ENCODE measurements at regions not wholly inside any gene's neighbourhood (a gene's known extent, or its start where the extent isn't known, plus 50 kb on each side); places are given as distances from the start of the nearest gene placed in this dataset.
"Not testable (repeated sequence)": the region's sequence is repeated elsewhere in the genome, so short reads cannot be mapped to it uniquely, and the experiment has no call there.

DNA sequence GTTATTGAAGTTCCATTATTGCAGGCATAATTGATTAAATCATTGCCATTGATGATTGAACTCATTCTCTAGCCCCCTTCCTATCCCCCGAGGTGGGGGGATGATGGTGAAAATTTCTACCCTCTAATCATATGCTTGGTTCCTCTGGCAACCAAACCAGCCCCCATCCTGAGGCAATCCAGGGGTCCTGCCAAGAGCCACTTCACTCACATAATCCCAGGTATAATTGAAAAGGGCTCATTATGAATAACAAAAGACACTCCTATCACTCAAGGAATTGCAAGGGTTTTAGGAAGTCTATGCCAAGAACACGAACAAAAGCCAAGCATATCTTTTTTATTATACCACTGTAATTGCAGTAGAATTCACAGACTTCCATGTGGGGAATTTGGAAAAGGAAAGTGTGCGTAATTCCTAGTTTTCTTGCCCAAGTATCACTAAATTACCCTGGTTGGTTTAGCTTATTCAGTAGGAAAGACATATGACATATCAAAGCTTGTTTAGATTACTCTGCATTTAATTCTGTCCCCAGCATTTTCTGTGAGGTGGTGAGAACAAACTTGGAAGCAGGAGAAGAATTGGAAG, 130.7 kb upstream of the TAF11L2 start:
- no peak for DNase-seq

DNA sequence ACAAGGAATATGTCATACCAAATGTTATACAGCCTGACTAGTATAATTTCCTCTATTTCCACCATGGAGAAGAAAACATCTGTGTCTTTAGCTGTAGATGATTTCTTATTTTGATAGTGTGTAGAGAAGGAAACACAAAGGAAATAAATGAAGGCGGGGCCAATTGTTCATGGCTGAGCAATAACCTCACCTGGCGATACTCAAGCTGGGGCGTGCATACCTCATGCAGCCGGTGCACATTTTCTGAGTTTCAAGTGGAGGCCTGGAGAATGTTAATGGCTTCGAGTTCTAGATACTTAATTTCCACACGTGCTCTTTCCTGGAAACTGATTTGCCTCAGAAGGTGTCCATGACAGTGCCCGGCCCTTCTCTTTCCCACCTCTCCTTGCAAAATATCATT, 127.4 kb upstream of the TAF11L2 start:
- DNase-seq = no peak

- no peak for DNase-seq
Measured at GRCh38 chr5:17373406-17373805, 124.6 kb upstream of the TAF11L2 start.

DNA sequence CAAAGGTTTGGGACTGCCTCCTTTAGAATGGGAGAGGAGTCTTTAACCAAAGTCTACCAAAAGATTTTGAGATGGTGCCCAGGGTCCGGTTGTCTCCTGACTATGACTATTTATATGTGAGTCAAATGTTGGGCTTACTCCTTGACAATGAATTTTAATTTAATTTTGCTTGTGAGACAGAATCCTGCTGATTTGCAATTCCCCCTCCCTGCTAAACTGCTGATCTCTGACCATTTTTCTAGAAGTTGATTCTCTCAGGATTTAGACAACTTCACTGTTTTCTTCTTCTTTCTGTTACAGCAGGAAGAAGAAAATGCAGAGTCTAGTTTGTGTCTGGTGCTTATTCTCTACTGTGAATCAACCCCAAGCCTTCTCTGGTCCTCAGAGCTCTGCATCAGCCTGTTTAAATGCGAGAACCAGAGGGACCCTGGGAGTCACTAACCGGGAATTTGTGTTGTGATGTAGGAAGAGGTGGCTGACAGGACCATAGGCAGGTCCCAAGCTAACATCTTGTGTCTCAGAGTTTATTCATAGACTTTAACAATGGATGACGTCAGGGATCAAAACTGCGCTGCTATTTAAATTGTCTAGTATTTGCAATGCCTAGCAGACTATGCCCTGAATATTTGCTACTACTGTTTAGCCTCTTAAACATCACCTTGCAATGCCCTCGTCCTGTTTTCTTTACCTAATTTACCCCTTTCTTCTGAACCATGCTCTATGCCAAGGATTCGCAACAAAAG, 124.0 kb upstream of the TAF11L2 start:
- no peak for DNase-seq

DNA sequence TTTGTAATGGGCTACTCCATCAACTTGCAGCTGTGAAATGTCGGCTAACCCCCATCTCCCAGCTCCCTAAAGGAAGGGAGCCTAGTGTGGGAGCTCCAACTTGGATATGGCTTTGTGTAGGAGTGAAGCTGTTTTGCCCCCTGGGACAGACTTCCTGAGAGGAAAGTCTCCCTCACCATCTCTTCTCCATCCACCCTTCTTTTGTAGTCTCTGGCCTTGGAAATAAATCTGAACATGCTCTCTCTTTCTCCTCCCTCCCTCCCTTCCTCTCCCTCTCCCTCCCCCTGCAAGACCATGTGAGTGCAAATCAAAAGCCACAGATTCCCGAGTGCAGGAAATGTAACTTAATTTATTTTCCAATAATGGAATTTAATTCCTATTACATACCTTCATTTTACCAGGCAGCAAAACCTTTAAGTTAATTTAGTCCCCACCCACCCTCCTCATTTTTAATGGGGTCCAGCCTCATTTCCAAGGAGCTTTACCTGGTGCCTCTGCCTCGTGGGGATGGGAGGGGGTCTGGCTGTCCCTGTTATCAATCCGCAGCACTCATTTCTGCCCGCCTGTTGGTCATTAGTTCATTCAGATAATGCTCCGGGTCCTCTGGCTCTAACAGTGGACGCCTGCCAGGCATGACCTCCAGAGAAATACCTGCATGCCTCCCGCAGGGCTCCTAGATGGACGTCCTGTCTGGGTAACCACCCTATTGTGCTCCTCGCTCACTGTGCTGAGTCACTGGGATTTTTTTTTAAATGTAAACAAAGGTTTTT, 122.9 kb upstream of the TAF11L2 start:
- DNase-seq = no peak

- not testable (repeated sequence) for DNase-seq
Measured at GRCh38 chr5:17375886-17376285, 122.1 kb upstream of the TAF11L2 start.

DNA sequence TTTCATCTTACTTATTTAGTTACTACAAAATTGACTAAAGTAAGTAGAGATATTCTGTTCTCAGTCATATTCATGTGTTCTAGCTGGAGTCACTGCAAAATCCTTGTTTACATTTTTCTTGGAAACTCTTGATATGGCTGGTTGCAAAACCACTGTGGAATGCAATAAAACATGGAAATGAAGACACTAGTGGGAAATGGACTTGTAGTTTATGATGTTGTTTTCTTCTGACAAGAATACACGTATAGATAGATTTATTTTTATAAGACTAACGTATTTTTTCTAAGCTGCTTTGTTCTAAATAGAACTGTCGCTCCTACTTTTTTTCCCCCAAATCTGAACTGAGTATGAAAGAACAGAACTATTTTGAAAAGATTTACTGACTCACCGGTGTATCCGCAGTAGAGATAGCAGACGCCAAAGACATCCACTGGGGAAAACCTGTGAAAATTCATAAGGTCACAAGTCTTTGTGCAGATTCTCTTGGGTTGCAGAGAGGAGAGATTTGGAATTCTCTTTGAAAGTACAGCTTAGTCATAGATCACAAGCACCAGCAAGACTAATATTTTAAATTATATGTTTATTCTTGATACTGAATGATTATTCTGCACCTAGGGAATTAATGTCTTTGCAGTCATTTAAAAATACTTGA, 119.6 kb upstream of the TAF11L2 start:
- no peak for DNase-seq

GRCh38 chr5:17379100-17379951, 118.7 kb upstream of the TAF11L2 start:
- no peak for DNase-seq

DNA sequence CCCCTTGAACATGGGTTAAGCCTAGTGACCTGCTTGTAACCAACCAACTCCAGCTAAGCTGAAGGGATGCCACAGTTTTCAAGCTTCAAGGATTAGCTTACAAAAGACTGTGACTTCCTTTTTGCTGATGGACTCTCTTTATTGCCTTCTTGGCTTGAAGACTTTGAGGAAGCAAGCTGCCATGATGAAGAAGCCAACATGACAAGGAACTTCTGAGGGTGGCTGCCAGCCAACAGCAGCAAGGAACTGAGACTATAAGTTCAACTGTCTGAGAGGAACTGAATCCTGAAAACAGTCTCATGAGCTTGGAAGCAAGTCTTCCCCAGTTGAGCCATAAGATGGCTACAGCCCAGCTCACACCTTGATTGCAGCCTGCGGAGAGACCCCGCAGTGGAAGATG, 116.1 kb upstream of the TAF11L2 start:
- DNase-seq = peak; percentile 6 to 18

DNA sequence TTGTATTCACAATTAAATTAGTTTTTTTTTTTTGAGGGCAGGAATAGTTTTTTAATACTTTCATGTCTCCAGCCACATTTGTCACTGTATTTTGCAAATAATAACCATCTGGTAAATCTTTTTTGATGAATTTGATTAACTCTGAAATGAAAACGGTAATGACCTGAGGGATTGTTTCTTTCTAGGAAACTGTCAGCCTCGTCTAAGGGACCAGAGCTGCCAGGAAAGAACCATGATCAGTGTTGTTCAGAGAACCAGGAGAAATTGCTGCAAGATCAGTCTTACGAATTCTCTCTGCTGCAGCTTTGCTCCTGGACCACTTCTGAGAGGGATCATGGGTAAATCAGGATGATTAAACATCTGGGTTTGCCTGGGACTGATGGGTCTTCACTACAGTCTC, 114.5 kb upstream of the TAF11L2 start:
- no peak for DNase-seq

DNA sequence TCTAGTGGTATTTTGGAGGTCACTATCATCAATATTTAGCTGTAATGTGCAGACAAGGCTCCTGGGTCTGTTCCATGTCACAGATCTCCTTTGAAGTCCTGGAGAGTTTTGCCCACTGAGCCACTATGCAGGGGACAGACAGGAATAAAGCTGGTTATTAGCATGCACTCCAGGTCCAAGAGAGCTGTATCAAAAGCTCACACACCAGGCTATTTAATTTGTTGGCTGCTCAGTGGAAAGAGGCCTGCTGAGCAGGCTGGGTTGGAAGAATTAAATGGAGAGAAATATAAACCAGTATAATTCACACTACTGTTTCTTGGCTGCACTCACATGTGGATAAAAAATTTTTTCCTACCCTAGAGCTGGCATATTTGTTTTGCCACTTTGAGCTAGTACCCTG, 113.8 kb upstream of the TAF11L2 start:
- DNase-seq = no peak

GRCh38 chr5:17388717-17389116, 109.3 kb upstream of the TAF11L2 start:
- no peak for DNase-seq

DNA sequence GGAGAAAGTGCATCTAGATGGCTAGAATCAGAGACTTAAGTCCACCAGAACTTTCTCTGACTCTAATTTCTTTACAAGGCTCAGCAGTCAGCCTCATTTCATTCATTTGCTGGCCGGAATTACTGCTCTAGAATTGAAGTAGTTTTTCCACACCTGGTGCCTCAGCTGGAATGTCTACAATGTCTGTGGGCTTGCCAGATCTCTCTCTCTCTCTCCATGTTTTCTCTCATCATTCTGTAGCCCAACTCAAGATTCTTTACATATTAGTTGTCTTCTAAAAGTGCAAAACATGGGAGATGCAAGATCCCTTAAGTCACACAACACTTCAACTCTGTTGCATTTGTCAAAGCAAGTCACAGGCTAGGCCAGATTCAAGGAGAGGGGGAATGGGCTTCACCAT, 103.9 kb upstream of the TAF11L2 start:
- no peak for DNase-seq

GRCh38 chr5:17395106-17395880, 102.7 kb upstream of the TAF11L2 start:
- DNase-seq = no peak

GRCh38 chr5:17396247-17396646, 101.8 kb upstream of the TAF11L2 start:
- no peak for DNase-seq

- no peak for DNase-seq
Measured at GRCh38 chr5:17398431-17398830, 99.6 kb upstream of the TAF11L2 start.

- DNase-seq = no peak
Measured at GRCh38 chr5:17398866-17399835, 98.9 kb upstream of the TAF11L2 start.

DNA sequence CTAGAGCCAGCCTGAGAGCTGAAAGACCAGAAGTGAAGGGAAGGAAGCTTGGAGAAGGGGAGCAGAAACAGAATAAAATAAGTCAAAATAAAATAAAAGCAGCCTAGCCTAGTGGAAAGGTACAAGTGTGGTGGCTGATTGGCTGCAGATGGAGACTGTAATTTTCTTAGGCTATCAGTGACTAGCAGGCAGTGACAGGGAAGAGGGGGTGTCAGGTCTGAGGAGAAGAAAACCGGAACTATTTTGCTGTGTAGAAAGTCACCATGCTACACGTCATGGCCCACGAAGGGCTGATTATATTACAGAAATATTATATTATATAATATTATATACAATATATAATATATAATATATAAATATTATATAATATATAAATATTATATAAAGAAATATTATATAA, 98.1 kb upstream of the TAF11L2 start:
- DNase-seq = no peak

- DNase-seq = no peak
Measured at GRCh38 chr5:17400724-17401469, 97.1 kb upstream of the TAF11L2 start.
